ENCODE measurements at regions not wholly inside any gene's neighbourhood (a gene's known extent, or its start where the extent isn't known, plus 50 kb on each side); places are given as distances from the start of the nearest gene placed in this dataset.
"Not testable (repeated sequence)": the region's sequence is repeated elsewhere in the genome, so short reads cannot be mapped to it uniquely, and the experiment has no call there.

DNA sequence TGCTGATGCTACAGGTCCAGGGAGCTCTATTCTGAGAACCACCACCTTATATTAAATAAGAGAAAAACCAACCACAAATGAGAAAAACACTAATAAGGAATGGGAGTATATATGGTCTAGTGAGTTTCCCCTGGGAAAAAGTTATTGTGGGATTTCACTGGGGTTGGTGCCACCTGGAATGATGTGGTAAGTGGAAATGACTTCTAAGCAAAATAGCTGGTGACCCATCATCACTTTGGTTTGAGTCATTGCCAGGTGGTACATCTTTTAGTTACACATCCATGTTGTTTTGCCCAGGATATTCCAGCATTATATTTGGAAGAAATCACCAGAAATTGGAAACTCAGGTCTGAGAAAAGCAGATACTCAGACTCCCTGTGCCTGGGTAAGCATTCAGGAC, 437.3 kb downstream of the DTWD2 start:
- DNase-seq: no peak

- no peak for DNase-seq
Measured at GRCh38 chr5:118548761-118549720, 439.3 kb downstream of the DTWD2 start.

- no peak for DNase-seq
Measured at GRCh38 chr5:118545470-118545869, 442.9 kb downstream of the DTWD2 start.

- DNase-seq: no peak
Measured at GRCh38 chr5:118544887-118545449, 443.4 kb downstream of the DTWD2 start.

GRCh38 chr5:118533923-118534322, 454.4 kb downstream of the DTWD2 start:
- no peak for DNase-seq

GRCh38 chr5:118533156-118533555, 455.2 kb downstream of the DTWD2 start:
- no peak for DNase-seq

GRCh38 chr5:118531276-118531675, 457.1 kb downstream of the DTWD2 start:
- DNase-seq: no peak

- no peak for DNase-seq
Measured at GRCh38 chr5:118529361-118530144, 458.8 kb downstream of the DTWD2 start.

- no peak for DNase-seq
Measured at GRCh38 chr5:118522626-118523025, 465.7 kb downstream of the DTWD2 start.

DNA sequence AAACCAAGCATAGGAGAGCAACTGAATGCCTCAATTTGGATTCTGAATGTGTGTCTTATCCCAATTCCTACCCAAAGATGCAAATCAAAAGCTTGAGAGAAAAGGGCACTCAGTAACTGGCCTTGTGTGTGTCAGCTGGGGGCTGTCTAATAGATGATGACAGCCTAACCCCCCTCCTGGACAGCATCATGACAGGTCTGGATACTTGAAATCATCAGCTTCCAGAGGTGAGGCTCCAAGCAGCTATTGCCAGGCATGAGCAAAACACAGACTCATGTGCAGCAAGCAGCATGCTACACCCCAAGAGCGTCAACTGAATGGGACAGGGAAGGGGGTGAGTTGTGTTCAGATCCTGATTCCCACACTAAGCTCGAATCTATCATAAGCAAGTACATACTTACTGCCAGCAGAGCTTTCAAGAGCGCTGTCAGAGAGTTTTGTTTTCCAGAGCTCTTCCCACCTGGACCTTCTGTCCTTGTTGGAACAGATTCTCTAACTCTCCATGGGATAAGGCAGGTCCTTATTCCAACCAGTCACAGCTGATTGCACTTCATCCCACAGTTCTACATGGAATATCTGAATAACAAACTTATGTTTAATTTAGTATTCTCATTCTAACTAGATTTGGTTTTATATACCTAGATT, 467.5 kb downstream of the DTWD2 start:
- no peak for DNase-seq

- DNase-seq: no peak
Measured at GRCh38 chr5:118519466-118519865, 468.9 kb downstream of the DTWD2 start.

DNA sequence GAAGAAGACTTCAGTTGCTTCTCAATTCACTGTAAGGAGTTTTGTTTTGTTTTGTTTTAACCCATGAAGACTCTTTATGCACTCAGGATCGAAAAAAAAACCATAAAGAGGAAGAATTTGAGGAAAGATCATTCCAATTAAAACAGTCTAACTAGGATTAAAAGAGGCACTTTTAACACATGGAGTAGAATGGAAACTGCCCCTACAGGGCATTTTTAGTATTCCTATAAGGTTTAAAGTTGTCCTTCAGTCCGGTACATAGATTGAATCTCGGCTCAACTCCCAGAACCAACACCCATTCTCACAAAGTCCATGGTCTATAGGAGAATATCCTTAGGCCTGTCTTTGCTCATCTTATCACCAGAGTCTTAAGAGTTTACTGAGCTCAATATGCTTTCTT, 469.6 kb downstream of the DTWD2 start:
- DNase-seq: no peak

- DNase-seq: no peak
Measured at GRCh38 chr5:118511846-118512245, 476.5 kb downstream of the DTWD2 start.

DNA sequence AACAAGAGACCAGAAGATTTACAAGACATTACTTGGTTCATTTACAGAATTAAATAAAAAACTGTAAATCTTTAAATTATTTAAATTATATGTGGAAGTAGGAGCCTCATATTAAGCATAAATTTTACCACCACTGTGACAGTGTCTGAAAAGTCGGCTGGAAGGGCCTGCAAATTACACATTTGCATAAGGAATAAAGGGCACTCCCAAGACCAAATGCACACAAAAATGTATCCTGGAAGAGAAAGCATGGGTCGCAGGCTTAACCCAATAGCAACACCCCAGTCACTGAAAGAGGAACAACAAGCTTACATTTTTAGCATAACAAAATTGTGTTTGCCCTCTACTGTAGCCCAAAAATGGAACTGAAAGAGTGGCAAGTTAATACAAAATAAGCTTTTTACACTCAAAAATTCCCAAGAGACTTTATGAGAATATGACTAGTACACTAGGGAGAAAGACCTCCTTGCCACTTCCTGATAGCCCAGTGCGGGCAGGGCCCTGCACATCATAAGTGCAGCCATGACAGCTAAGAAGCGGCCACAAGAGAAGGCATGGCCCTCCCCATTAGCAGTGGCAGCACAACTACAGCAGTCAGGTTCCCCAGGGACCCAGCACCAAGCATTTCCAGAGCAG, 482.0 kb downstream of the DTWD2 start:
- DNase-seq: no peak

GRCh38 chr5:118502232-118502631, 486.1 kb downstream of the DTWD2 start:
- not testable (repeated sequence) for DNase-seq

- DNase-seq: no peak
Measured at GRCh38 chr5:118491351-118491750, 497.0 kb downstream of the DTWD2 start.

GRCh38 chr5:118486647-118487225, 501.6 kb downstream of the DTWD2 start:
- no peak for DNase-seq

- no peak for DNase-seq
Measured at GRCh38 chr5:118479285-118479684, 509.1 kb downstream of the DTWD2 start.

- DNase-seq: no peak
Measured at GRCh38 chr5:118478852-118479251, 509.5 kb downstream of the DTWD2 start.

- no peak for DNase-seq
Measured at GRCh38 chr5:118468085-118468484, 520.3 kb downstream of the DTWD2 start.

GRCh38 chr5:118467103-118467502, 521.2 kb downstream of the DTWD2 start:
- no peak for DNase-seq

DNA sequence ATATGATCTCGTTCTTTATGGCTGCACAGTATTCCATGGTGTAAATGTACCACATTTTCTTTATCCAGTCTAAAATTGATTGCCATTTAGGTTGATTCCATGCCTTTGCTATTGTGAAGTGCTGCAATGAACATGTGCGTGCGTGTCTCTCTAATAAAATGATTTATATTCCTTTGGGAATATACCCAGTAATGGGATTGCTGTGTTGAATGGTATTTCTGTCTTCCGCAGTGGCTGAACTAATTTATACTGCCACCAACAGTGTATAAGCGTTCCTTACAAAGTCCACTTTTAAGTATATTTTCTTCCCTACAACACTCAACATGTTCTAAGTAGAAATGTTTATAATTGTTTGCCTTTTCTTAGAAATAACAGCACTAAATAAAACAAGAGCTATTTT, 521.9 kb downstream of the DTWD2 start:
- no peak for DNase-seq
